ENCODE measurements at regions not wholly inside any gene's neighbourhood (a gene's known extent, or its start where the extent isn't known, plus 50 kb on each side); places are given as distances from the start of the nearest gene placed in this dataset.

DNA sequence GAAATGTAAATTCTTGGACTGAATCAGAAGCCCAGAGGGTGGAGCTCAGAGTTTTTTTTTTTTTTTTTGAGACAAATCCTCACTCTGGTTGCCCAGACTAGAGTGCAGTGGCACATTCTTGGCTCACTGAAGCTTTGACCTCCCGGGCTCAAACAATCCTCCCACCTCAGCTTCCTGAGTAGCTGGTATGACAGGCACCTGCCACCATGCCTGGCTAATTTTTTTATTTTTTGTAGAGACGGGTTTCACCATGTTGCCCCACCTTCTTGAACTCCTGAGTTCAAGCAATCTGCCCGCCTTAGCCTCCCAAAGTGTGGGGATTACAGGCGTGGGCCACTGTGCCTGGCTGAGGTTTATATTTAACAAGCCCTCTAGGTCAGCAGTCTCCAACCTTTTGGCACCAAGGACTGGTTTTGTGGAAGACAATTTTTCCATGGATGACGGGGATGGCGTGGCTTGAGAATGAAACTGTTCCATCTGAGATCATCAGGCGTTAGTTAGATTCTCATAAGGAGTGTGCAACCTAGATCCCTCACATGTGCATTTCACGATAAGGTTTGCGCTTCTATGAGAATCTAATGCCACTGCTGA lies 76.7 kb downstream of the FHIP1A start:
- TF ChIP-seq, protein P1, sequence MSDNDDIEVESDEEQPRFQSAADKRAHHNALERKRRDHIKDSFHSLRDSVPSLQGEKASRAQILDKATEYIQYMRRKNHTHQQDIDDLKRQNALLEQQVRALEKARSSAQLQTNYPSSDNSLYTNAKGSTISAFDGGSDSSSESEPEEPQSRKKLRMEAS (IDR thresholded peaks at IDR 0.05; ENCODE audit: low read depth, low read length): no peak
- TF ChIP-seq, protein P2, sequence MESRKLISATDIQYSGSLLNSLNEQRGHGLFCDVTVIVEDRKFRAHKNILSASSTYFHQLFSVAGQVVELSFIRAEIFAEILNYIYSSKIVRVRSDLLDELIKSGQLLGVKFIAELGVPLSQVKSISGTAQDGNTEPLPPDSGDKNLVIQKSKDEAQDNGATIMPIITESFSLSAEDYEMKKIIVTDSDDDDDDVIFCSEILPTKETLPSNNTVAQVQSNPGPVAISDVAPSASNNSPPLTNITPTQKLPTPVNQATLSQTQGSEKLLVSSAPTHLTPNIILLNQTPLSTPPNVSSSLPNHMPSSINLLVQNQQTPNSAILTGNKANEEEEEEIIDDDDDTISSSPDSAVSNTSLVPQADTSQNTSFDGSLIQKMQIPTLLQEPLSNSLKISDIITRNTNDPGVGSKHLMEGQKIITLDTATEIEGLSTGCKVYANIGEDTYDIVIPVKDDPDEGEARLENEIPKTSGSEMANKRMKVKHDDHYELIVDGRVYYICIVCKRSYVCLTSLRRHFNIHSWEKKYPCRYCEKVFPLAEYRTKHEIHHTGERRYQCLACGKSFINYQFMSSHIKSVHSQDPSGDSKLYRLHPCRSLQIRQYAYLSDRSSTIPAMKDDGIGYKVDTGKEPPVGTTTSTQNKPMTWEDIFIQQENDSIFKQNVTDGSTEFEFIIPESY (IDR thresholded peaks at IDR 0.05): no peak
- Histone ChIP-seq H3K27ac (ENCODE audit: control insufficient read depth, insufficient read depth) (no peak overlapping the region), H3K4me2 (ENCODE audit: control insufficient read depth, insufficient read depth) (no peak overlapping the region), H3K4me1 (ENCODE audit: control insufficient read depth, insufficient read depth, low read length) (no peaks in the 10 kb centered on the region), H4K20me1 (ENCODE audit: control insufficient read depth, insufficient read depth) (no peaks in the 10 kb centered on the region), H3K4me3 (no peak overlapping the region), H3K9ac (ENCODE audit: control insufficient read depth, insufficient read depth, low read length) (no peak overlapping the region), H3K27me3 (replicated peaks in 1 of 2; ENCODE audit: control insufficient read depth in 2 of 2, insufficient read depth in 2 of 2, low read length in 1 of 2) (no peaks in the 10 kb centered on the region), H2AFZ (ENCODE audit: control insufficient read depth, low read depth, low read length) (no peak overlapping the region), H3K79me2 (ENCODE audit: control insufficient read depth, insufficient read depth, low read length) (no peaks in the 10 kb centered on the region), H3K36me3 (ENCODE audit: control insufficient read depth in 2 of 2, insufficient read depth in 2 of 2, low read length in 1 of 2) (no peaks in the 10 kb centered on the region), H3K9me3 (replicated peaks; ENCODE audit: control insufficient read depth, insufficient read depth, low read length) (no peaks in the 10 kb centered on the region; the same call in 2 of the 3 replicates)
- SMC1A ChIA-PET (ENCODE audit: uncharacterized antibody, unreplicated experiment): no interaction called here
- 25% methylated on average over 9 of the region's 9 CpGs for WGBS (ENCODE audit: insufficient coverage, insufficient replicate concordance, low lambda C conversion rate, missing lambda C conversion rate)
- intact Hi-C loops (cut with micrococcal nuclease; ENCODE audit: unreplicated experiment) (no loop called here), in situ Hi-C loops (cut with MboI) (no loop called here)
- DNase-seq (ENCODE audit: low read depth, low spot score): no peak
- FAIRE-seq: no peak
- CTCF ChIA-PET: no interaction called here
- BruUV-seq (replicated peaks): no TSS peak
- RAD21 ChIA-PET (ENCODE audit: unreplicated experiment): no interaction called here
- POLR2A ChIA-PET: no interaction called here
- ATAC-seq: no peak

DNA sequence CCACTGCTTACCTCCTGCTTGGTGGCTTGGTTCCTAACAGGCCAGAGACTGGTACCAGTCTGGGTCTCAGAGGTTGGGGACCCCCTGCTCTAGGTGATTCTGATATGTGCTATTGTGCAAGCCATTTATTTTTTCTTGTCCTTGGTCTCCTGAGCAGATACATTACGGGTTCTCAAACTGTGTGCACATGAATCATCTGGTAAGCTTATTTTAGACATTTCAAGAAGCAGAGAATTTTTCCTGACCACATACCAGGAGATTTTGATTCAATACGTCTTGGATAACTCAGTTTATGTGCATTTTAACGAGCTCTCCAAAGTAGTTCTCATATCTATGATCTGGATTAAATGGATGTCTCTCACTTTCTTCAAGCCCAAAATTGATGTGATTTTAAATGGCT lies 77.2 kb downstream of the FHIP1A start:
- no peaks in the 10 kb centered on the region for H3K36me3 ChIP-seq (ENCODE audit: control insufficient read depth in 2 of 2, insufficient read depth in 2 of 2, low read length in 1 of 2)
- no peak overlapping the region for H3K4me2 ChIP-seq (ENCODE audit: control insufficient read depth, insufficient read depth)
- H4K20me1 ChIP-seq (ENCODE audit: control insufficient read depth, insufficient read depth): no peaks in the 10 kb centered on the region
- H3K9ac ChIP-seq (ENCODE audit: control insufficient read depth, insufficient read depth, low read length): no peak overlapping the region
- RAD21 ChIA-PET (ENCODE audit: unreplicated experiment): no interaction called here
- POLR2A ChIA-PET: no interaction called here
- no peaks in the 10 kb centered on the region for H3K27me3 ChIP-seq (replicated peaks in 1 of 2; ENCODE audit: control insufficient read depth in 2 of 2, insufficient read depth in 2 of 2, low read length in 1 of 2)
- no peak overlapping the region for H3K27ac ChIP-seq (ENCODE audit: control insufficient read depth, insufficient read depth)
- in situ Hi-C loops (cut with MboI) (no loop called here), intact Hi-C loops (cut with micrococcal nuclease; ENCODE audit: unreplicated experiment) (no loop called here)
- no peak overlapping the region for H3K4me3 ChIP-seq
- BruUV-seq (replicated peaks): no TSS peak
- FAIRE-seq (no peak), DNase-seq (ENCODE audit: low read depth, low spot score) (no peak), ATAC-seq (no peak)
- SMC1A ChIA-PET (ENCODE audit: uncharacterized antibody, unreplicated experiment): no interaction called here
- no peaks in the 10 kb centered on the region for H3K4me1 ChIP-seq (ENCODE audit: control insufficient read depth, insufficient read depth, low read length)
- CTCF ChIA-PET: no interaction called here
- H3K79me2 ChIP-seq (ENCODE audit: control insufficient read depth, insufficient read depth, low read length): no peaks in the 10 kb centered on the region
- no peaks in the 10 kb centered on the region; the same call in 2 of the 3 replicates for H3K9me3 ChIP-seq (replicated peaks; ENCODE audit: control insufficient read depth, insufficient read depth, low read length)
- H2AFZ ChIP-seq (ENCODE audit: control insufficient read depth, low read depth, low read length): no peak overlapping the region
- WGBS (ENCODE audit: insufficient coverage, insufficient replicate concordance, low lambda C conversion rate, missing lambda C conversion rate): 1% methylated on average over 3 of the region's 3 CpGs
- TF ChIP-seq JUND (IDR thresholded peaks at IDR 0.05; ENCODE audit: low read depth, low read length) (no peak), CHD2 (IDR thresholded peaks at IDR 0.05; ENCODE audit: borderline replicate concordance, low read depth, low read length) (no peak), BRCA1 (IDR thresholded peaks at IDR 0.05; ENCODE audit: low read depth, low read length) (no peak), PAX8 (IDR thresholded peaks at IDR 0.05) (no peak)
- TF ChIP-seq, protein P3, sequence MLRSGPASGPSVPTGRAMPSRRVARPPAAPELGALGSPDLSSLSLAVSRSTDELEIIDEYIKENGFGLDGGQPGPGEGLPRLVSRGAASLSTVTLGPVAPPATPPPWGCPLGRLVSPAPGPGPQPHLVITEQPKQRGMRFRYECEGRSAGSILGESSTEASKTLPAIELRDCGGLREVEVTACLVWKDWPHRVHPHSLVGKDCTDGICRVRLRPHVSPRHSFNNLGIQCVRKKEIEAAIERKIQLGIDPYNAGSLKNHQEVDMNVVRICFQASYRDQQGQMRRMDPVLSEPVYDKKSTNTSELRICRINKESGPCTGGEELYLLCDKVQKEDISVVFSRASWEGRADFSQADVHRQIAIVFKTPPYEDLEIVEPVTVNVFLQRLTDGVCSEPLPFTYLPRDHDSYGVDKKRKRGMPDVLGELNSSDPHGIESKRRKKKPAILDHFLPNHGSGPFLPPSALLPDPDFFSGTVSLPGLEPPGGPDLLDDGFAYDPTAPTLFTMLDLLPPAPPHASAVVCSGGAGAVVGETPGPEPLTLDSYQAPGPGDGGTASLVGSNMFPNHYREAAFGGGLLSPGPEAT (IDR thresholded peaks at IDR 0.05; ENCODE audit: low read depth): no peak
- TF ChIP-seq, protein P4, sequence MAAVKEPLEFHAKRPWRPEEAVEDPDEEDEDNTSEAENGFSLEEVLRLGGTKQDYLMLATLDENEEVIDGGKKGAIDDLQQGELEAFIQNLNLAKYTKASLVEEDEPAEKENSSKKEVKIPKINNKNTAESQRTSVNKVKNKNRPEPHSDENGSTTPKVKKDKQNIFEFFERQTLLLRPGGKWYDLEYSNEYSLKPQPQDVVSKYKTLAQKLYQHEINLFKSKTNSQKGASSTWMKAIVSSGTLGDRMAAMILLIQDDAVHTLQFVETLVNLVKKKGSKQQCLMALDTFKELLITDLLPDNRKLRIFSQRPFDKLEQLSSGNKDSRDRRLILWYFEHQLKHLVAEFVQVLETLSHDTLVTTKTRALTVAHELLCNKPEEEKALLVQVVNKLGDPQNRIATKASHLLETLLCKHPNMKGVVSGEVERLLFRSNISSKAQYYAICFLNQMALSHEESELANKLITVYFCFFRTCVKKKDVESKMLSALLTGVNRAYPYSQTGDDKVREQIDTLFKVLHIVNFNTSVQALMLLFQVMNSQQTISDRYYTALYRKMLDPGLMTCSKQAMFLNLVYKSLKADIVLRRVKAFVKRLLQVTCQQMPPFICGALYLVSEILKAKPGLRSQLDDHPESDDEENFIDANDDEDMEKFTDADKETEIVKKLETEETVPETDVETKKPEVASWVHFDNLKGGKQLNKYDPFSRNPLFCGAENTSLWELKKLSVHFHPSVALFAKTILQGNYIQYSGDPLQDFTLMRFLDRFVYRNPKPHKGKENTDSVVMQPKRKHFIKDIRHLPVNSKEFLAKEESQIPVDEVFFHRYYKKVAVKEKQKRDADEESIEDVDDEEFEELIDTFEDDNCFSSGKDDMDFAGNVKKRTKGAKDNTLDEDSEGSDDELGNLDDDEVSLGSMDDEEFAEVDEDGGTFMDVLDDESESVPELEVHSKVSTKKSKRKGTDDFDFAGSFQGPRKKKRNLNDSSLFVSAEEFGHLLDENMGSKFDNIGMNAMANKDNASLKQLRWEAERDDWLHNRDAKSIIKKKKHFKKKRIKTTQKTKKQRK (IDR thresholded peaks at IDR 0.05; ENCODE audit: low read depth, low read length): no peak
